K562 (cell line): ENCODE measurements at regions not wholly inside any gene's neighbourhood (a gene's known extent, or its start where the extent isn't known, plus 50 kb on each side); places are given as distances from the start of the nearest gene placed in this dataset.

Experiments used
- ATAC-seq: fragments of 200-7000 bp; cut with Tn5 transposase; 3 replicates; pipeline ENCODE4 v1.9.1; 2020; ENCODE audit warnings: moderate library complexity
- BruUV-seq: library from RNA; stranded (reverse); fragments of 400-500 nt; replicated peaks from 2 replicates; lab custom pipeline; 2021; lab: Mats Ljungman, UMichigan
- CTCF ChIA-PET: fragments of 300-600 bp; formaldehyde crosslinking; extraction: SDS; loops from one replicate; lab custom pipeline; 2021; ENCODE audit warnings: low intra/inter-chr PET ratio; lab: Yijun Ruan, JAX
- POLR2A ChIA-PET: fragments of 300-600, 350-650 bp; sonication (Branson Sonifier 250); formaldehyde crosslinking; extraction: SDS; loops from one replicate; lab custom pipeline; 2021; ENCODE audit warnings: antibody characterized with exemption, inconsistent platforms; lab: Yijun Ruan, JAX
- DNase-seq, 4 experiments: peaks; one replicate each; pipeline versions ENCODE4 v3.0.0 to v3.0.0-alpha.2; 2011 to 2018; ENCODE audit warnings: low spot score in 3 of 4, mixed read lengths in 3 of 4; ENCODE audit errors: extremely low read depth in 1 of 4
- FAIRE-seq: peaks from 2 replicates; lab custom pipeline; 2011; peaks lifted over from hg19 to GRCh38; lab: Jason Lieb, UNC
- H2AFZ ChIP-seq: 2 replicates; pipeline ENCODE4 v1.6.0; 2011; ENCODE audit warnings: low read depth, low read length, control low read depth, inconsistent platforms
- H3K27ac ChIP-seq: fragments of 200-600 bp; 3 replicates; pipeline ENCODE4 v1.8.0; 2011; ENCODE audit warnings: low read depth, mild to moderate bottlenecking, control low read depth, inconsistent platforms, low read length, moderate library complexity, mixed read lengths; ENCODE audit errors: extremely low read depth
- H3K27me3 ChIP-seq, 2 experiments: fragments of 300-600 bp in 1 of 2; 2 replicates in 1 of 2; 3 replicates in 1 of 2; pipeline versions ENCODE4 v1.6.0 to v1.8.0; 2011; ENCODE audit warnings: inconsistent platforms in 2 of 2, low read length in 2 of 2, mild to moderate bottlenecking in 1 of 2, mixed read lengths in 1 of 2, moderate library complexity in 1 of 2; ENCODE audit not compliant: control insufficient read depth in 2 of 2, insufficient read depth in 2 of 2
- H3K36me3 ChIP-seq: fragments of 300-600 bp; 3 replicates; pipeline ENCODE4 v1.8.0; 2011; ENCODE audit warnings: mild to moderate bottlenecking, low read length, inconsistent platforms; ENCODE audit not compliant: control insufficient read depth, insufficient read depth
- H3K4me1 ChIP-seq, 2 experiments: fragments of 200-600 bp in 1 of 2; replicated peaks in 1 of 2; 2 replicates in 1 of 2; 3 replicates in 1 of 2; pipeline versions ENCODE4 v1.5.1 to v1.8.0; 2011; ENCODE audit warnings: inconsistent platforms in 2 of 2, low read length in 2 of 2, mild to moderate bottlenecking in 1 of 2, mixed read lengths in 1 of 2, moderate library complexity in 1 of 2; ENCODE audit not compliant: control insufficient read depth in 2 of 2, insufficient read depth in 2 of 2
- H3K4me2 ChIP-seq: 2 replicates; pipeline ENCODE4 v1.6.1; 2011; ENCODE audit warnings: low read length, control low read depth, inconsistent platforms, mixed read lengths; ENCODE audit not compliant: insufficient read depth
- H3K4me3 ChIP-seq: fragments of 200-600 bp; sonication (generic), shearing (Covaris generic); 2 replicates; pipeline ENCODE4 v1.5.1; 2016; ENCODE audit warnings: control low read depth, inconsistent platforms
- H3K79me2 ChIP-seq: fragments of 200-600 bp; 3 replicates; pipeline ENCODE4 v1.8.0; 2011; ENCODE audit warnings: low read length, inconsistent platforms; ENCODE audit not compliant: control insufficient read depth, insufficient read depth
- H3K9ac ChIP-seq, 2 experiments: 2 replicates each; pipeline versions ENCODE4 v1.6.0 to v1.6.1; 2011; ENCODE audit warnings: low read depth in 2 of 2, low read length in 2 of 2, control low read depth in 1 of 2, inconsistent platforms in 1 of 2, mild to moderate bottlenecking in 1 of 2, mixed read lengths in 1 of 2; ENCODE audit not compliant: insufficient read depth in 1 of 2
- H3K9me1 ChIP-seq: one replicate; pipeline ENCODE4 v1.6.0; 2011; ENCODE audit warnings: inconsistent platforms, mild to moderate bottlenecking, low read length, moderate library complexity; ENCODE audit not compliant: control insufficient read depth, insufficient read depth
- H3K9me3 ChIP-seq: replicated peaks from 2 replicates; pipeline ENCODE4 v1.5.1; 2011; ENCODE audit warnings: low read depth, low read length, inconsistent platforms; ENCODE audit not compliant: control insufficient read depth, insufficient read depth
- H4K20me1 ChIP-seq: replicated peaks from 2 replicates; pipeline ENCODE4 v1.6.1; 2011; ENCODE audit warnings: low read length, inconsistent platforms, mixed read lengths; ENCODE audit not compliant: control insufficient read depth, insufficient read depth
- CTBP1 ChIP-seq: fragments of 450-650 bp; IDR thresholded peaks from 2 replicates; pipeline ENCODE4 v1.6.1; 2016; ENCODE audit warnings: borderline replicate concordance
- ELF1 ChIP-seq: fragments of 200-800 bp; sonication (Bioruptor generic); IDR thresholded peaks from 2 replicates; pipeline ENCODE4 v1.6.1; 2016; ENCODE audit warnings: missing genetic modification characterization, missing compliant biosample characterization
- FOXK1 ChIP-seq: sonication (generic); formaldehyde crosslinking; IDR thresholded peaks from 2 replicates; pipeline ENCODE4 v1.8.0; 2022; ENCODE audit warnings: missing genetic modification reagents, mild to moderate bottlenecking, borderline replicate concordance
- HDAC1 ChIP-seq, 2 experiments: fragments of 450-650 bp; IDR thresholded peaks; 2 replicates each; pipeline ENCODE4 v1.6.1; 2016 to 2017; ENCODE audit warnings: inconsistent platforms in 1 of 2, mild to moderate bottlenecking in 1 of 2, moderate library complexity in 1 of 2
- KAT2B ChIP-seq: IDR thresholded peaks from one replicate; pipeline ENCODE4 v1.6.1; 2012; ENCODE audit warnings: low read depth, mild to moderate bottlenecking, control low read depth, inconsistent platforms, low read length, moderate library complexity
- PURB ChIP-seq: sonication (generic); formaldehyde crosslinking; IDR thresholded peaks from 2 replicates; pipeline ENCODE4 v1.9.0; 2021; ENCODE audit warnings: low read depth, mild to moderate bottlenecking, missing genetic modification reagents
- SMARCB1 ChIP-seq: IDR thresholded peaks from 2 replicates; pipeline ENCODE4 v1.6.1; 2011; ENCODE audit warnings: improper control_type of control experiment, low read depth; ENCODE audit not compliant: insufficient read length
- TEAD1 ChIP-seq, 2 experiments: fragments of 450-650 bp in 1 of 2; sonication (generic) in 1 of 2; formaldehyde crosslinking; IDR thresholded peaks; 2 replicates each; pipeline versions ENCODE4 v1.4.0 to v1.8.0; 2020 to 2022; ENCODE audit warnings: mild to moderate bottlenecking in 2 of 2, missing genetic modification reagents in 1 of 2
- TSC22D4 ChIP-seq: fragments of 450-650 bp; IDR thresholded peaks from 2 replicates; pipeline ENCODE4 v1.6.1; 2016; ENCODE audit warnings: missing genetic modification characterization, missing biosample characterization, control low read depth
- U2AF1 ChIP-seq: fragments of 200-400 bp; formaldehyde crosslinking; optimal IDR thresholded peaks from 2 replicates; pipeline ENCODE3; 2017; ENCODE audit warnings: mild to moderate bottlenecking, low read depth, low read length, moderate library complexity
- VEZF1 ChIP-seq: fragments of 200-800 bp; sonication (Bioruptor generic); IDR thresholded peaks from 2 replicates; pipeline ENCODE4 v1.6.1; 2017; ENCODE audit warnings: missing genetic modification characterization, missing compliant biosample characterization
- XRCC5 ChIP-seq: fragments of 200-400 bp; formaldehyde crosslinking; IDR thresholded peaks from 2 replicates; pipeline ENCODE4 v1.6.1; 2017; ENCODE audit warnings: low read depth, mild to moderate bottlenecking, low read length
- WGBS: fragments of 100-300 bp; shearing (Covaris generic); methylation state at CpG from one replicate; pipeline ENCODE4 v1.1.6; 2016; ENCODE audit warnings: low coverage, mixed read lengths; ENCODE audit not compliant: insufficient coverage; ENCODE audit errors: missing lambda C conversion rate; 5-methylcytosine and 5-hydroxymethylcytosine counted together
- in situ Hi-C: fragments of 300-500 bp; cut with MboI; formaldehyde crosslinking; loops from 4 replicates; pipeline ENCODE4 v1.15.0; 2018; ENCODE audit warnings: inconsistent platforms, mixed read lengths
- intact Hi-C: fragments of 100-400 bp; cut with micrococcal nuclease; formaldehyde crosslinking; loops from 2 replicates; pipeline ENCODE4 v1.14.2; 2022

GRCh38 chr4:53651156-53651735, 60.0 kb upstream of the LNX1 start:
- Histone ChIP-seq H3K4me1 (no peaks in the 10 kb centered on the region; a peak in 1 of 5 replicates), H3K27me3 (peaks cover 4 to 12% of the 10 kb centered on the region in 2 experiments; a peak in 2 of 5 replicates), H3K4me3 (no peak overlapping the region), H4K20me1 (no peaks in the 10 kb centered on the region), H3K9ac (no peak overlapping the region), H3K9me1 (no peaks in the 10 kb centered on the region), H3K79me2 (no peaks in the 10 kb centered on the region), H3K27ac (no peak overlapping the region), H3K9me3 (no peaks in the 10 kb centered on the region), H3K36me3 (no peaks in the 10 kb centered on the region), H3K4me2 (no peak overlapping the region), H2AFZ (no peak overlapping the region)
- in situ Hi-C loops (no loop called here), intact Hi-C loops (loop anchor here (10.0 kb wide), 1 partner anchor 636 kb away; no protein-coding TSS in a partner anchor)
- ATAC-seq (no peak), FAIRE-seq (no peak), DNase-seq (no peak)
- POLR2A ChIA-PET, result interaction anchor here (0.8 kb wide), 1 partner anchor 8 kb away, joined by 3 read pairs; no protein-coding TSS in a partner anchor
- 0% methylated on average over 7 of the region's 7 CpGs for WGBS
- BruUV-seq, result no TSS peak
- no peak for TF ChIP-seq XRCC5
- TF ChIP-seq TSC22D4 (tag), result no peak
- no peak for TF ChIP-seq CTBP1
- TF ChIP-seq HDAC1 (IDR thresholded peaks at IDR 0.05), result no peak
- no peak for TF ChIP-seq U2AF1
- TF ChIP-seq VEZF1 (CRISPR knock-in tag), result no peak
- TF ChIP-seq SMARCB1, result no peak
- no peak for TF ChIP-seq KAT2B
- no peak for TF ChIP-seq FOXK1
- TF ChIP-seq ELF1 (tag), result no peak
- TF ChIP-seq TEAD1 (CRISPR knock-in tag; IDR thresholded peaks at IDR 0.05), result no peak
- TF ChIP-seq PURB (CRISPR knock-in tag), result no peak
- CTCF ChIA-PET, result no interaction called here
